ENCODE measurements at regions not wholly inside any gene's neighbourhood (a gene's known extent, or its start where the extent isn't known, plus 50 kb on each side); places are given as distances from the start of the nearest gene placed in this dataset.

- H3K4me3 ChIP-seq, result no peak overlapping the region
- DNase-seq, result no peak
- H3K36me3 ChIP-seq, result peaks cover 0 to 45% (median 0%) of the 10 kb centered on the region in 3 donors
- no peak overlapping the region for H3K27ac ChIP-seq
- TF ChIP-seq CTCF (IDR thresholded peaks at IDR 0.05) (no peak), POLR2A (IDR thresholded peaks at IDR 0.05) (no peak)
- H3K9me3 ChIP-seq, result no peaks in the 10 kb centered on the region
- no peaks in the 10 kb centered on the region for H3K4me1 ChIP-seq
- H3K27me3 ChIP-seq, result no peaks in the 10 kb centered on the region
These were observed 80.1 kb downstream of the SYNE3 start for GRCh38 chr14:95436354-95436753.

GRCh38 chr14:95434121-95434520 is 82.3 kb downstream of the SYNE3 start:
- H3K36me3 ChIP-seq, result peaks cover 0 to 39% (median 0%) of the 10 kb centered on the region in 3 donors
- H3K27me3 ChIP-seq, result no peaks in the 10 kb centered on the region
- TF ChIP-seq POLR2A (IDR thresholded peaks at IDR 0.05), result no peak
- TF ChIP-seq CTCF (IDR thresholded peaks at IDR 0.05), result no peak
- no peak overlapping the region for H3K27ac ChIP-seq
- no peak overlapping the region for H3K4me3 ChIP-seq
- H3K4me1 ChIP-seq, result no peaks in the 10 kb centered on the region
- no peaks in the 10 kb centered on the region for H3K9me3 ChIP-seq
- no peak for DNase-seq

GRCh38 chr14:95433094-95433478 is 83.4 kb downstream of the SYNE3 start:
- no peak overlapping the region for H3K27ac ChIP-seq
- H3K27me3 ChIP-seq, result no peaks in the 10 kb centered on the region
- DNase-seq, result no peak
- H3K4me1 ChIP-seq, result no peaks in the 10 kb centered on the region
- no peaks in the 10 kb centered on the region for H3K9me3 ChIP-seq
- peaks cover 0 to 33% (median 0%) of the 10 kb centered on the region in 3 donors for H3K36me3 ChIP-seq
- H3K4me3 ChIP-seq, result no peak overlapping the region
- TF ChIP-seq POLR2A (IDR thresholded peaks at IDR 0.05) (no peak), CTCF (IDR thresholded peaks at IDR 0.05) (no peak)

GRCh38 chr14:95432144-95433093 is 84.0 kb downstream of the SYNE3 start:
- peak in 4 of 6 experiments; percentile 39 to 64 (median 60) for TF ChIP-seq CTCF (IDR thresholded peaks at IDR 0.05)
- TF ChIP-seq POLR2A (IDR thresholded peaks at IDR 0.05), result no peak
- Histone ChIP-seq H3K36me3 (peaks cover 0 to 33% (median 0%) of the 10 kb centered on the region in 3 donors), H3K9me3 (no peaks in the 10 kb centered on the region), H3K27me3 (no peaks in the 10 kb centered on the region), H3K4me3 (no peak overlapping the region), H3K4me1 (no peaks in the 10 kb centered on the region), H3K27ac (no peak overlapping the region)
- DNase-seq, result peak in 2 of 3 donors; percentile 53 to 65

GRCh38 chr14:95431199-95432143 is 85.0 kb downstream of the SYNE3 start:
- Histone ChIP-seq H3K4me3 (no peak overlapping the region), H3K9me3 (no peaks in the 10 kb centered on the region), H3K27me3 (no peaks in the 10 kb centered on the region), H3K4me1 (no peaks in the 10 kb centered on the region), H3K27ac (no peak overlapping the region), H3K36me3 (peaks cover 0 to 29% (median 0%) of the 10 kb centered on the region in 3 donors)
- DNase-seq, result no peak
- peak in 4 of 6 experiments; percentile 46 to 53 (median 50) for TF ChIP-seq CTCF (IDR thresholded peaks at IDR 0.05)
- no peak for TF ChIP-seq POLR2A (IDR thresholded peaks at IDR 0.05)
